GM18499 (cell line): ENCODE measurements at regions not wholly inside any gene's neighbourhood (a gene's known extent, or its start where the extent isn't known, plus 50 kb on each side); places are given as distances from the start of the nearest gene placed in this dataset.

Experiments
- ATAC-seq: cut with Tn5 transposase; IDR thresholded peaks from one replicate; pipeline ENCODE4 v1.9.1; 2021; ENCODE audit warnings: moderate number of reproducible peaks; ENCODE audit not compliant: insufficient read depth, unreplicated experiment

DNA sequence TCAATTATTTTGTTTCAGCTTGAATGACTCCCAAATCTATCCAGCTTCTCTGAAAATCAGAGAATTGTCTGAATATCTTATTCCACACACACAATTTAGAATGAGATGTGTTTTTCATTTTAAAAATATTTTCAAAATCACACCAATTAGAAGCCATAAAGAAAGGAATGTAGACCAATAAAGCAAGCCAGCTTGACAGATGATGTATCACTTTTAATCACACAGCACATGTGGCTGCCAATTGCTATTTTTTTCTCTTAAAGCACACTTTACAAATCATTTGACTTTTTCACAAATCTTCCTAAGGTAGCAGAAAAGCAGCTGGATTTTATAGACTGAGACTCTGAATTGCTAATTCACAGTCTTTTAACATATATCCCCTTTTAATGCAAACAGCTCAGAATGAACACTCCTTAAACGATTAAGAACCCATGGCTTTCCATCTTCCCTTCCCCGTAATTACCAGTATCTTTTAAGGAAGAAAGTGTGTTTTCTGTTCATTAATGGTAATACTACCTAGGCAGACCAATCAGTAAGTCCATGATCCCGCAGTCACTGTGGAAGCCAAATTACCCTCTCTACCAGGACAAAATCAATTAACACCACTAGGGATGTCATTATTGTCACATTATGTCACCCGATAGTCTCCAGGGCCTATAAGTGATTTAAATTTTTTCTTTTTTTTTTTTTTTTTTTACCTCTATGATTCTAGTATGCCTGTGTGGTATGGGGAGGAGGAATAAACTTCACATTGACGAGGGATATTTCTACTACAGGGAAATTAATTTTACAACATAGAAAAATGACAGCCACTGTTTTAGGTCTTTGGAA is 250.0 kb upstream of the VEPH1 start:
- no peak for ATAC-seq

DNA sequence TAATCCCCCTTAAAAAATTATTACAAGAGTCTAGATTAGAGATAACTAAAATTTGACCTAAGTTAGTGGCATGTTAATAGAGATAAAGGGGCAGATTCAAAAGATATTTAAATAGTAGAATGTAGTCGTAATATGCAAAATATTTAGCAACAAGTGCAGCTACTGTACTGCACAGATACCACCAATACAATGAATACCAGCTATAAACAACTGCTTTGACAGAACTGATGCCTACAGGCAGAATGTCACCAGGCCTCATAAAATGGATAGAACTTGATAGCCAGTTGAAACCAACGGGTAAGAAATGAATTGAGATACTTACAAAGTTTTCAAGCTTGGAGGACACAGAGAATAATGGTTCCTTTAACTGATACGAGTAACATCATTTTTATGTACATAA is 249.3 kb upstream of the VEPH1 start:
- ATAC-seq, result no peak

DNA sequence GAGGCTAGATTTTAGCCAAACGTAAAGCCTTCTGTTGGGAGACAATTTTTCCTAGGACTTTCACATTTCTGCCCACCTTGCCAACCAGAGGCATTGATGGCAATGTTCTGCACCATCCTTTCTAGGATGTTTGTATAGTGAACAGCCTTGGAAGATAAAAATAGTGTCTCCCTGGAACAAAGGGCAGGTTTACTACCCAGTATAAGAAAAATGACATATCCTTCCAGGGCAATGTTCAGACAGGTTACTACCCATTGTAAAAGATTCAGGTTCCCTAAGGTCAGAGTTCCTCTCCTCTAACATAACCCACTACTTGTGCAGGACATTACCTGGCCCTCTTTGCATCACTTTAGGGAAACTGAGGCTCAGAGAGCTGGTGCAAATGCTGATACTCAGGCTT is 248.2 kb upstream of the VEPH1 start:
- no peak for ATAC-seq

DNA sequence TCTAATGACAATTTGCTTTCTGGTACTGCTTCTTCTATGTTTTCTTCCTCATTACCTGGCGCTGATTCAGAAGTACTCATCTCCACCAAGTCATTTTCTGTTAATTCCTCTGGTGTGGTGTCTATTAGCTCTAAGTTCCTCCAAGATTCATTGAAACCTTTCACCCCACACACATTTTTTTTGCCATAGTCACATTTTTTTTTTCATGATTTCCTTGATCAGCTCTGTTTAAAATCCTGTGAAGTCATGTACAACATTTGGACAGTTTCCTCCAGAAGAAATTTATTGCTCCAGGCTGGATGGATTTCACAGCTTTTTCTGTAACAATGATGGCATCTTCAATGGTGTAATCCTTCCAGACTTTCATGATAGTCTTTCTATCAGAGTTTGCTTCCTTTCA is 243.2 kb upstream of the VEPH1 start:
- ATAC-seq, result no peak

DNA sequence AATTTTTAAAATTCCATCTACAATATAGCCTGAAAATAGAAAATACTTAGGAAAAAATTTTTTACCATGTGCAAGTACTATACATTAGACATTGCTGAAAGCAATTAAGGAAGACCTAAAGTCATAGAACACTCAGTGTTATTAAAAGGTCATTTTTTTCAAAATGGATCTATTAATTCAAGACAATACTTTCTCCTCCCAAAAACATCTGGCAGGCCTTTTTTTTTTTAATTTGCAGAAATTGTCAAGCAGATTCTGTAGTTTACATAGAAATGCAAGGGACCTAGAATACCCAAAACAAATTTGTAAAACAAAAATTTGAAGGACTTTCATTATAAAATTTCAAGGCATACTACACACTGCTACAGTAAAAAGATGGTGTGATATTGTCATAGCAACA is 238.4 kb upstream of the VEPH1 start:
- ATAC-seq, result no peak

DNA sequence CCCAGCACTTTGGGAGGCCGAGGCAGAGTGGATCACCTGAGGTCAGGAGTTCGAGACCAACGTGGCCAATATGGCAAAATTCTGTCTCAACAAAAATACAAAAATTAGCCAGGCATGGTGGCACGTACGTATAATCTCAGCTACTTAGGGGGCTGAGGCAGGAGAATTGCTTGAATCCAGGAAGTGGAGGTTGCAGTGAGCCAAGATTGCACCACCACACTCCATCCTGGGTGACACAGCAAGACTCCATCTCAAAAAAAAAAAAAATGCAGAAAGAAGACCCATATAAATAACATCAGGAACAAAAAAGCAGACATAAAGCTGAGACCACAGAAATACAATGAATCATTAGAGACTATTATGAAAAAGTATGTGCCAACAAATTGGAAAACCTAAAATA is 235.2 kb upstream of the VEPH1 start:
- no peak for ATAC-seq

DNA sequence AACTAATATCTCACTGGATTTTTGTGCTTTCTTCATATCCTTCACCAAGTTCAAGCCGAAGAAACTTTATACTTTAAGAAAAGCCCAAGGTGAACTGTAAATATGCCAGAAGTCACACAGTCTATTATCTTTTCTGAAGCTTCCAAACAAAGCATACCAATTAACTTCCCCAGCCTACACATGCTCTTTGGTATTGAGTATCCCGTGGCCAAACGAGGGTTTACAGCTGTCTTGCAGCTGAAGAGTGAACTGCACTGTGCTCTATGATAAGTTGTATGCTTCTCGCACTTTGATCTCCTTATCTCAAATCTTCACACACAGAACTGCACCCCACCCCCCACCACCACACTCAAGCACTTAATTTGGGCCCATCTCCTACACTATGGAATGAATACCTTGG is 215.6 kb upstream of the VEPH1 start:
- no peak for ATAC-seq

DNA sequence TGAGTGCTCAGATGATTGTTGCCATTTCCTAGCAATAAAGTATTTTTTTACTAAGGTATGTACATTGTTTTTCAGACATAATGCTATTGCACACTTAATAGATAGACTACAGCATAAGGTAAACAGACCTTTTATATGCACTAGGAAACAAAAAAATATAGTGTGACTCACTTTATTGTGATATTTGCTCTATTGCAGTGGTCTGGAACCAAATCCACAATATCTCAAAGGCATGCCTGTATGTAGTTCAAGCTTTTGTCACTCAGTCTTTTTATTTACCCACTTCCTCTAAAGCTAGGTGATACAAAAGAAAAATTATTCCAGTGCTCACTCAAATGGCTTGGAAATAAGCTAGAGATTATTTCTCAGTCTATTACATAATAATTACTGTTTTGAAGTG is 209.9 kb upstream of the VEPH1 start:
- ATAC-seq, result no peak

DNA sequence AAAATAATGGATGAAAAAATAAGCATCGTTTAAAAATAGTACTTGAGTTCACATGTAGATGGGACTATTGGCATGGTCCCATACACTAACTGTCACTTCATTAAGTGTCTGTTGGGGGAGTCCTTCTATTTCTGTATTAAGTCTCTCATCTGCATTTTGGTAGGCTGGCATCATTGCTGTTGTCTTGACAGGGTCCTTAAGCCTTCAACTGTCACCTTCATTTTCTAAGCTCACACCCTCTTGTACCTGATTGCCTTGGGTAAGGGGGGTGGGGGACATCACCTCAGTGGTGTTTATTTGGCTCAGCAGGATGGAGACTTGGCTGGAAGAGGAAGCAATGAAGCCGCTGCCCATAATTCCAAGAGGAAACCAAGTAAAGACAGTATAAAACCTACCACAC is 202.0 kb upstream of the VEPH1 start:
- no peak for ATAC-seq

DNA sequence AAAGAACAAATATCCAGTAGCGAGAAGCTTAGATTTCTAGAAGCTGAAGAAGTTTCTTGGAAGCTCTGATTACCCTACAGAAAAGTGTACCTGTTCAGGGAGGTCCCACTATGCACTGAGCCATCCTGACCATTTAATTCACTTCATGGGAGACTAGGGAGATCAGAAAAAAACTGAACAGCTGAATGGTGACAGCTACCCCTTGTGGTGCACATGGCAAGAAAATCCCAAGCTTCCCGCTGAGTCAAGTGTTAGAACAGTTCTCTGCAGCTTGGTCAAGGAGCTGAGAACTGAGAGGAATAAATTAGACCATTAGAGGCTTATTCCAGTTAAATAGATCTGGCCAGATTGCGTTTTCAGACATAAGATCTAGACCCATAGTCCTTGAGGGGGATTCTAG is 197.2 kb upstream of the VEPH1 start:
- no peak for ATAC-seq

DNA sequence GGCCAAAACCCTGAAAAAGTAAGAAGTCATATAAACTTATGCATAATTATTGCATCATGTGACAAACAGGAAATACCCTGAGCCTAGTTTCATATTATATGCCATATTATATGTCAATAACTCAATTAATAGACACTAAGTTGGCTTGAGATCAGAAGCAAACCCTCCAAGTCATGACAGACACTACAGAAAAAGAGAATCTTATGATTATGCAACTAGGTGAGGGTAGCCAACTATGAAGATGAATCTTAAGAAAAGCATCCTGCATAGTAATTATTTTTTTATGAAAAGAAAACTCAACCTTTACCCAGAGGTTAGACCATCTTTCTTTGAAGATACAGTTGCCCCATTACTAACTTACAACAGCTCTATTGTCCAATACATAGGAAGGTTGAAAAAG is 192.4 kb upstream of the VEPH1 start:
- no peak for ATAC-seq

DNA sequence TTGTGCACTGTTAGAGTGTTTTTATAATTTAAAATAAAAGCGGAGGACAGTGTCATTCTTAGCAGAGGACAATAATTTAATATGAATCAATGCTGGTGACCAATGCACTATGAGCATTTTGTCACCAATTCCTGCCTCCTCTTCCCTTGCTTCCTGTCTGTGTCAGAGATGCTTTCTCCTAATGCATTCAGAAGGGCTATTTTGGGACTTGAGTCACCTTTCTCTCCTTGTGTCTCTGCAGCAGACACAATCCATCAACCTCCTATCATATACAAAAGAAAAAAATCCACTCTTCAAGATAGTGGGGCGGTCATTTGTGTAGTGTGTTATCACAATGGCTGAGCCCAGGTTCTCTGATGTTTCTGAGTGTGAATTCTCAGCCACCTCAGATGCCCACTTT is 191.9 kb upstream of the VEPH1 start:
- no peak for ATAC-seq

DNA sequence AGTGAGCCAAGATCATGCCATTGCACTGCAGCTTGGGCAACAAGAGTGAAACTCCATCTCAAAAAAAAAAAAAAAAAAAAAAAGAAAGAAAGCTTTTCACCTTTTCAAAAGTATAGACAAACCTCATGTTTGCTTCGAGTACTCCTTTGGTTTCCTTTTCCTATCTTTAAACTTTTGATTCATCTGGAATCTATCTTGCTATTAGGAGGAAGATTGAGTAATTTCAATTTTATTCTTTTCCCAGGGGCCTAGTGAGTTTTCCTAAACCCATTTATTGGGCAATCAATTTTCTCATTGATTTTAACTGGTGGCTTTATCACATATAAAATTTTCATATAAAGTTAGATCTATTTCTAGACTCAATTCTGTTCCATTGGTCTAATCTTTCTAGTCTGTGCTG is 190.5 kb upstream of the VEPH1 start:
- no peak for ATAC-seq

DNA sequence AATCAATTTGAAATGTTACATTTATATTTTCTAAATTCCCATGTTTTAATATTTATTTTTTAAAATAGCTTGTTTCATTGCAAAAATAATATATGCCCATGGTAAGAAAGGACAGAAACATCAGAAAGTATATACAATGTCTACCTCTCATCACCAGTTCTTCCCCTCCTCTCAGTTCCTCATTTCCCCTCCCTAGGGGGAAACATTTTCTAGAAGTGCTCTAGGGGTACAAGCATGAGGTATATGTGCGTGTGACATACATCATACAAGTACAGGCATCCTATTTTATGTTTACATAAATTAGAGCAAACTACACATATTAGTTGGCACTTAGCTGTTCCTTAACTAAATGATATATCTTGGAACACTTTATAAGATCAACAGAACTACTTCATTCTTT is 189.3 kb upstream of the VEPH1 start:
- ATAC-seq, result peak; percentile 99

DNA sequence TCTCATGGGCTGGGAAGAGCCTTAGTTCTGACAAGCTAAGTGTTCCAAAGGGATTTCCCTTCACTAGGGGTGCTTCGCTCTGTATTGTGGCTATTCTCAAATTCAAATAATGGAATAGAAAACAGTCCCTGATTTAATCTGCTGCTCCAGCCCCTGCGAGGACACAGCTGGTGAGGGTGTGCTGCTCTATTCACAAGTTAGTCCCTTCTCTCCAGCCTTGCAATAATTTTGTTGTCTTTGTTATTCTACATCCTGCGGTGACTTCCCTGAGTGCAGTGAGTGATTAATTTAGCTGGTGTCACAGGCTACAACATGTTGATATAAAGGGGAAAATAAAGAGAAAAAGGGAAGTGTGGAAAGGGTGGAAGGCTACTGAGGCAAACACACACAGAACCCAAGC is 180.5 kb upstream of the VEPH1 start:
- ATAC-seq, result no peak

DNA sequence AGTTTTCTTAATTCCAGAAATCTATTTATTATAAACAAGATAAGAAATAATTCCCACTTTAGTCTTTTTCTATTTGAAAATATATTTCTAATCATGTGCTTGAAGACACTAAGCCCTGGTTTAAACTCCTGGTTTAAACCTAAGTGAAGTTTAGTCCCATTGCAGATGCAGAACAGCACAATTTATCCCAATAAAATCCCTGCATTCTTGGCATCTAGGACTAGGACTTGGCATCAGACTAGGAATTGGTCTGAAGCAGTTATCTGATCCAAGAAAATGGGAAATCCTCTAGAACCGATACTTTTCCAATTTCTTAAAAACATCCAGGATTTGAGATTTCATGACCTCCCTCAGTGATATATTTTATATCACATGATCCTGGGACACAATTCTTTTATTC is 168.8 kb upstream of the VEPH1 start:
- ATAC-seq, result no peak

DNA sequence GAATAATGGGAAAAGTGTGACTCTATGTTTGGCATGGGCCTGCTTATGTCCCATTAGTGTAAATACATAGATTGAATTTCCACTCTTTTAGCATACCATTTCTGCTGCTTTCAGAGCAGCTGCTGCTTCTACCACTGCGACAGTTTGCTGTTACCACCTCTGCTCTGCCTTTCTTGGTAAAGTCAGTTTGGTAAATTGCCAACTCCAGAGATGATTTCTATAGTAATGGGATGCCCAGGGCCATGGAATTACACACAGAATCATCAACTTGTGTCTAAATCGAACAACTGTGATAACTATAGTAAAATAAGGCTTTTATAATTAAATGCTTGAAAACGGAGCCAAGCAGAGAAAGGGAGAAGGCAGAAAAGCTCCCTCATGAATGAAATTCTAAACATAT is 168.4 kb upstream of the VEPH1 start:
- no peak for ATAC-seq

DNA sequence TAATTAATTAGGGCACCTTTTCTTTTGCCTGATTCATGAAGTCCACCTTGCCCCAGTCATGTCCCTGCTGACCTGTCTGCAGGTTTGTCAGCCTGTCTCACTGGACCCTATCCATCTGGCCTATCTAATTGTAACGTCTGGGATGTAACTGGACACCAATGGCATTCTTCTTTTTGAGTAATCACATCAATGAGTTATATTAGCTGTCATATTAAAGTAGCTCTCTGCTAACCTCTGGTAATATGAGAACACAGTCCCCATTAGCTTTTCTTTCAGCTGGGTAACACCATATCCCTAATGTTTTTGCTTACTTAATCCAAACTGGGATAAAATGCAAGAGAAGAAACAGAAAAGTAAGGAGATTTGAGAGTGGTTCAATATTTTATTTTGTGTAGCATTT is 166.2 kb upstream of the VEPH1 start:
- ATAC-seq, result no peak

DNA sequence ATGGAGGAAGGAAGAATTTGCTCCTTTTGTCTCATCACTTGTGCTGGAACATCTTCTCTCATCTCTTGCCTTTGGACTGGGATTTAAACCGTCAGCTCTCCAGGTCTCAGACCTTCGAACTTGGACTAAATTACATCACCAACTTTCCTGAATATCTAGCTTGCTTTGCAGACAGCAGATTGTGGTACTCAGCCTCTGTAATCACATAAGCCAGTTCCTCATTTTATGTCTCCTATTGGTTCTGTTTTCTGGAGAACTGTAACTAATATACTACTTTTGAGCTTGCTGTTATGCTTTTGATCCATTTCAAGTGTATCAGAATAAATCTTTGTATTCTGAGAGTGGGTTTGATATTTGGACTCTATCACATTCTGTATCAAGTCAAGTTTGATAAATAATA is 164.3 kb upstream of the VEPH1 start:
- no peak for ATAC-seq

DNA sequence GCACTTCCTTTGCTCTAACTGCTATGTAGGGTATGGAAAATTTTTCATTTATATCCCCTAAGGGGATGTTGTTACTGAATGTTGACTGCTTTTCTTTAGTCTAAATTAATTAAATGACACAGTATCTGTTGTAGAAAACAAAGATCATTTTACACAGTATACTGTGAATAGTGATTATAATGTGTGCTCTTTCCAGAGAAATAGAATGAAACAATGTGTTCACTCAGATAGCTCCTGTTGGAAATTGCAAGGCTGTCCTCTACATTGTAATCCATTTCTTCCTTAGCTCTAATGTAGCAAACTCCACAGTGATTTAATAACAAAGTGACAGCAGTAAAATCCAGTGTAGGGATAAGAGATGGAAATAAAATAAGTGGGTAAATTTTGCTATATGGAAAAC is 159.0 kb upstream of the VEPH1 start:
- no peak for ATAC-seq

DNA sequence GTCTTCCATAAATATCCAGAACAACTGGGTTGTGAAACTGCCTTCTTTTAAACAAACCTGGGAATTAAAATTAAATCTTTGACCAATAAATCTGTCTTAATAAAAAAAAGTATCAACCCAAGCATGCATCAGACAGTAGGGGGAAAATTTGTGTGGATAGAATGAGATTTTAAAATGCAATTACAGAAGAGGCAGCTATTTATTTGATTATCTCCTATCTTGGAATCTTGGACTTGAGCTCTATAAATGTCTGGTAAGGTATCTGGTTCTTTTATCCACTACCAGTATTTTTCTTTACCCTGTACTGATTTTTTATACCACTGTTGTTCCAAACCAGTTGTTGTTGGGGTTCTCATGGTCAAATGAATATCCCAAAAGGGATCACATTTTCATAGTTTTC is 157.6 kb upstream of the VEPH1 start:
- no peak for ATAC-seq

DNA sequence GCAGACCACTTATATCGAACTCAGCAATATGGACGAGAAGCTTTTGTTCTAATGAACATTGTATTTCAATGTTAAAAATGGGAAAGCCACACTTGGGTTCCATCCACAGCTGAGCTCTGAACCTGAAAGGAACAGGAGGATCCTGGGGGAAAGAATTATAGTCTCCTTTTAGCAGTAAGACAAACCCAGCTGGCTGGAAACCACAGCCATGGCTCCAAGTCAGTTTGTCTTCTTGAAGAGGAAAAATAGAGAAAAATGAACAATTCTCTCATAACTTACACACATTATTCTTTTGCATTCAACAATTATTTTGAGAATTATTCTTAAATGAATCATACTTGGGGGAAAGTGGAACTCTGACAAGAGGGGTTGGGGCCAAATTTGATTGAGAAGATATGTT is 149.2 kb upstream of the VEPH1 start:
- ATAC-seq, result no peak

DNA sequence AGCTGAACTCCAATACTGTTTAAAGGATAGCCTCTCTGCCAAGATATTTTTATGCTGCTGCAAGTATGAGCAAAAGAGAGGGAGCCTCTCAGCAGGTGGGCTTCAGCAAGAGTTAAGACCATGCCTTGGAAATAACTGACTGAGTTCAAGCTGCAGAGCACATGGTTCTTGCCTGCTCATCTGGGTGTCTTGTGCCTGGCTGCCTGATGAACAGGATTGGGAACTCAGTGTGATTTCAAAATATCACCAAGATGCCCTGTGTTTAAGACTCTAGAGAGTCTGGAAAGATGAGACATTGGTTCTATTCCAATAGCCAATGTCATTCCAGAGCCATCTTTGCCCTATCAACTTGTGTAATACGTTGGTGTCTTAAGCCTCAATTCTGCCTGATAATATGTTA is 147.5 kb upstream of the VEPH1 start:
- no peak for ATAC-seq
